GM12878 (cell line): ENCODE measurements at regions not wholly inside any gene's neighbourhood (a gene's known extent, or its start where the extent isn't known, plus 50 kb on each side); places are given as distances from the start of the nearest gene placed in this dataset.

Experiments
- ATAC-seq: fragments of 200-7000 bp; cut with Tn5 transposase; 3 replicates; pipeline ENCODE4 v1.9.1; 2020; ENCODE audit warnings: mild to moderate bottlenecking, moderate library complexity
- BruUV-seq: library from RNA; stranded (reverse); fragments of 400-500 nt; replicated peaks from 2 replicates; lab custom pipeline; 2021; lab: Mats Ljungman, UMichigan
- CTCF ChIA-PET: fragments of 300-600 bp; sonication (Branson Sonifier 250); formaldehyde crosslinking; extraction: SDS; loops from one replicate; lab custom pipeline; 2021; ENCODE audit warnings: inconsistent platforms; lab: Yijun Ruan, JAX
- POLR2A ChIA-PET: fragments of 350-600 bp; formaldehyde crosslinking; extraction: SDS; loops from one replicate; lab custom pipeline; 2021; ENCODE audit warnings: inconsistent platforms; lab: Charles Lee
- RAD21 ChIA-PET: fragments of 300-600 bp; sonication (Branson Sonifier 250); formaldehyde crosslinking; loops from one replicate; lab custom pipeline; 2023; ENCODE audit warnings: antibody characterized with exemption; ENCODE audit not compliant: unreplicated experiment; lab: Charles Lee
- SMC1A ChIA-PET: fragments of 300-600 bp; sonication (Branson Sonifier 250); formaldehyde crosslinking; loops from one replicate; lab custom pipeline; 2023; ENCODE audit not compliant: unreplicated experiment, uncharacterized antibody; lab: Charles Lee
- DNase-seq: peaks from one replicate; pipeline ENCODE4 v3.0.0-alpha.2; 2011; ENCODE audit warnings: low read depth, low spot score
- FAIRE-seq: peaks from 3 replicates; lab custom pipeline; 2011; peaks lifted over from hg19 to GRCh38; lab: Jason Lieb, UNC
- H2AFZ ChIP-seq: 2 replicates; pipeline ENCODE4 v1.6.0; 2011; ENCODE audit warnings: low read depth, low read length, control low read depth; ENCODE audit not compliant: control insufficient read depth
- H3K27ac ChIP-seq: 2 replicates; pipeline ENCODE4 v1.5.1; 2011; ENCODE audit warnings: control low read depth; ENCODE audit not compliant: control insufficient read depth, insufficient read depth
- H3K27me3 ChIP-seq, 2 experiments: replicated peaks in 1 of 2; 2 replicates each; pipeline versions ENCODE4 v1.6.0 to v1.6.1; 2011; ENCODE audit warnings: low read length in 1 of 2; ENCODE audit not compliant: control insufficient read depth in 2 of 2, insufficient read depth in 2 of 2
- H3K36me3 ChIP-seq, 2 experiments: 2 replicates each; pipeline ENCODE4 v1.5.1; 2011; ENCODE audit warnings: low read length in 1 of 2; ENCODE audit not compliant: control insufficient read depth in 2 of 2, insufficient read depth in 2 of 2
- H3K4me1 ChIP-seq: 2 replicates; pipeline ENCODE4 v1.6.1; 2011; ENCODE audit warnings: mild to moderate bottlenecking, low read length, moderate library complexity, mixed read lengths; ENCODE audit not compliant: control insufficient read depth, insufficient read depth
- H3K4me2 ChIP-seq: 2 replicates; pipeline ENCODE4 v1.6.0; 2011; ENCODE audit warnings: control low read depth; ENCODE audit not compliant: control insufficient read depth, insufficient read depth
- H3K4me3 ChIP-seq: fragments of 200-600 bp; sonication (generic); 2 replicates; pipeline ENCODE4 v1.5.1; 2016
- H3K79me2 ChIP-seq: 2 replicates; pipeline ENCODE4 v1.6.0; 2011; ENCODE audit warnings: low read length; ENCODE audit not compliant: control insufficient read depth, insufficient read depth
- H3K9ac ChIP-seq: 2 replicates; pipeline ENCODE4 v1.8.0; 2011; ENCODE audit warnings: low read length, control low read depth, mixed read lengths; ENCODE audit not compliant: control insufficient read depth, insufficient read depth
- H3K9me3 ChIP-seq: replicated peaks from 3 replicates; pipeline ENCODE4 v1.5.1; 2011; ENCODE audit warnings: mild to moderate bottlenecking, low read length; ENCODE audit not compliant: control insufficient read depth, insufficient read depth
- H4K20me1 ChIP-seq: 2 replicates; pipeline ENCODE4 v1.6.0; 2011; ENCODE audit not compliant: control insufficient read depth, insufficient read depth
- ASH2L ChIP-seq: fragments of 300-600, 200-600 bp; sonication (generic); IDR thresholded peaks from 2 replicates; pipeline ENCODE4 v1.6.1; 2017; ENCODE audit warnings: low read depth, mild to moderate bottlenecking, borderline replicate concordance
- CREB1 ChIP-seq: IDR thresholded peaks from 2 replicates; pipeline ENCODE4 v1.6.1; 2012; ENCODE audit warnings: low read depth, mild to moderate bottlenecking, inconsistent platforms
- CUX1 ChIP-seq: IDR thresholded peaks from 2 replicates; pipeline ENCODE4 v1.6.1; 2012; ENCODE audit warnings: improper control_type of control experiment, low read depth, low read length; ENCODE audit not compliant: insufficient replicate concordance
- MYB ChIP-seq: fragments of 150-350 bp; IDR thresholded peaks from 2 replicates; pipeline ENCODE4 v1.6.1; 2014; ENCODE audit warnings: mild to moderate bottlenecking, low read depth, low read length, borderline replicate concordance
- PRDM15 ChIP-seq: fragments of 450-650 bp; formaldehyde crosslinking; IDR thresholded peaks from 2 replicates; pipeline ENCODE4 v1.4.0; 2020; ENCODE audit warnings: mild to moderate bottlenecking, moderate library complexity
- REST ChIP-seq: IDR thresholded peaks from 2 replicates; pipeline ENCODE4 v1.6.1; 2012; ENCODE audit warnings: mild to moderate bottlenecking, low read depth, low read length
- SIX5 ChIP-seq: IDR thresholded peaks from 2 replicates; pipeline ENCODE4 v1.6.1; 2011; ENCODE audit warnings: mild to moderate bottlenecking, low read depth, low read length, moderate library complexity; ENCODE audit not compliant: severe bottlenecking
- STAT1 ChIP-seq: fragments of 450-650 bp; conservative IDR thresholded peaks from 2 replicates; pipeline ENCODE4 v1.6.1; 2014; ENCODE audit warnings: antibody characterized with exemption, mild to moderate bottlenecking
- WGBS: methylation state at CpG from one replicate; pipeline ENCODE4 v1.1.6; 2016; ENCODE audit warnings: low lambda C conversion rate; ENCODE audit not compliant: insufficient replicate concordance, insufficient coverage; ENCODE audit errors: missing lambda C conversion rate; 5-methylcytosine and 5-hydroxymethylcytosine counted together
- in situ Hi-C: fragments of 300-500 bp; cut with MboI; formaldehyde crosslinking; loops from 9 replicates; pipeline ENCODE4 v1.14.3; 2018; ENCODE audit warnings: mixed read lengths
- intact Hi-C: fragments of 100-400 bp; cut with micrococcal nuclease; formaldehyde crosslinking; loops from one replicate; pipeline ENCODE4 v1.14.2; 2022; ENCODE audit not compliant: unreplicated experiment

GRCh38 chr9:75826314-75826713, 64.2 kb upstream of the PCSK5 start:
- POLR2A ChIA-PET, result no interaction called here
- no peak overlapping the region for H2AFZ ChIP-seq
- no peaks in the 10 kb centered on the region for H3K4me1 ChIP-seq
- no peak for TF ChIP-seq ASH2L
- no peak for TF ChIP-seq CUX1
- no peak for TF ChIP-seq PRDM15 (CRISPR knock-in tag)
- no peak for TF ChIP-seq STAT1
- TF ChIP-seq SIX5, result no peak
- TF ChIP-seq REST, result no peak
- no peak for TF ChIP-seq CREB1
- TF ChIP-seq MYB, result no peak
- no peaks in the 10 kb centered on the region for H3K36me3 ChIP-seq
- no peak overlapping the region for H3K9ac ChIP-seq
- H3K4me2 ChIP-seq, result no peak overlapping the region
- 23% methylated on average over 2 of the region's 2 CpGs for WGBS
- intact Hi-C loops, result no loop called here
- H3K27ac ChIP-seq, result no peak overlapping the region
- no peaks in the 10 kb centered on the region for H3K27me3 ChIP-seq
- no TSS peak for BruUV-seq
- no peaks in the 10 kb centered on the region for H3K79me2 ChIP-seq
- H4K20me1 ChIP-seq, result no peaks in the 10 kb centered on the region
- SMC1A ChIA-PET, result no interaction called here
- ATAC-seq (no peak), FAIRE-seq (no peak), DNase-seq (no peak)
- CTCF ChIA-PET, result interaction anchor here (0.6 kb wide), 1 partner anchor 9 kb away, joined by 3 read pairs; no protein-coding TSS in a partner anchor
- H3K4me3 ChIP-seq, result no peak overlapping the region
- RAD21 ChIA-PET, result no interaction called here
- no peaks in the 10 kb centered on the region for H3K9me3 ChIP-seq
- in situ Hi-C loops, result no loop called here
